IMR-90 (cell line): ENCODE measurements at regions not wholly inside any gene's neighbourhood (a gene's known extent, or its start where the extent isn't known, plus 50 kb on each side); places are given as distances from the start of the nearest gene placed in this dataset.
"Not testable (repeated sequence)": the region's sequence is repeated elsewhere in the genome, so short reads cannot be mapped to it uniquely, and the experiment has no call there.

Experiments used
- ATAC-seq: fragments of 200-7000 bp; cut with Tn5 transposase; 2 replicates; pipeline ENCODE4 v1.9.1; 2020; ENCODE audit warnings: low read depth, mild to moderate bottlenecking, moderate library complexity
- BruUV-seq: library from RNA; stranded (reverse); fragments of 400-500 nt; replicated peaks from 2 replicates; lab custom pipeline; 2021; lab: Mats Ljungman, UMichigan
- CTCF ChIA-PET: fragments of 300-600 bp; formaldehyde crosslinking; extraction: SDS; loops from one replicate; lab custom pipeline; 2021; ENCODE audit warnings: antibody characterized with exemption; lab: Yijun Ruan, JAX
- POLR2A ChIA-PET: fragments of 300-600 bp; sonication (Branson Sonifier 250); formaldehyde crosslinking; loops from one replicate; lab custom pipeline; 2022; ENCODE audit warnings: antibody characterized with exemption; ENCODE audit not compliant: unreplicated experiment; lab: Charles Lee
- DNase-seq: peaks from one replicate; pipeline ENCODE4 v3.0.0; 2013
- H2AFZ ChIP-seq: replicated peaks from 2 replicates; pipeline ENCODE3; 2013; ENCODE audit warnings: low read length, mild to moderate bottlenecking; ENCODE audit not compliant: poor library complexity
- H2AK5ac ChIP-seq: 2 replicates; pipeline ENCODE4 v1.6.1; 2013; ENCODE audit warnings: low read depth, low read length, inconsistent platforms
- H2AK9ac ChIP-seq: replicated peaks from 2 replicates; pipeline ENCODE3; 2013; ENCODE audit warnings: mild to moderate bottlenecking, low read depth, low read length, moderate library complexity; ENCODE audit not compliant: poor library complexity
- H2BK120ac ChIP-seq: 2 replicates; pipeline ENCODE4 v1.6.1; 2013; ENCODE audit warnings: low read depth, low read length, inconsistent platforms
- H2BK15ac ChIP-seq: 3 replicates; pipeline ENCODE4 v1.6.1; 2013; ENCODE audit warnings: low read depth, low read length, inconsistent platforms
- H2BK20ac ChIP-seq: 2 replicates; pipeline ENCODE4 v1.6.1; 2013; ENCODE audit warnings: low read depth, mild to moderate bottlenecking, inconsistent platforms, low read length, moderate library complexity
- H2BK5ac ChIP-seq: 2 replicates; pipeline ENCODE4 v1.6.1; 2013; ENCODE audit warnings: mild to moderate bottlenecking, low read depth, low read length, inconsistent platforms; ENCODE audit not compliant: poor library complexity, severe bottlenecking
- H3K14ac ChIP-seq: replicated peaks from 2 replicates; pipeline ENCODE4 v1.6.1; 2013; ENCODE audit warnings: low read depth, low read length, inconsistent platforms
- H3K18ac ChIP-seq: 2 replicates; pipeline ENCODE4 v1.6.1; 2013; ENCODE audit warnings: low read depth, low read length, control low read depth
- H3K23ac ChIP-seq: 2 replicates; pipeline ENCODE4 v1.6.1; 2013; ENCODE audit warnings: low read depth, low read length, inconsistent platforms
- H3K27ac ChIP-seq: 2 replicates; pipeline ENCODE4 v1.5.1; 2013; ENCODE audit warnings: mild to moderate bottlenecking, control low read depth, low read length; ENCODE audit not compliant: insufficient read depth
- H3K27me3 ChIP-seq: 2 replicates; pipeline ENCODE4 v1.6.1; 2013; ENCODE audit warnings: low read length; ENCODE audit not compliant: control insufficient read depth, insufficient read depth
- H3K36me3 ChIP-seq: 2 replicates; pipeline ENCODE4 v1.6.1; 2013; ENCODE audit warnings: low read length, mixed read lengths; ENCODE audit not compliant: control insufficient read depth, insufficient read depth
- H3K4ac ChIP-seq: 2 replicates; pipeline ENCODE4 v1.6.1; 2013; ENCODE audit warnings: low read depth, low read length, inconsistent platforms
- H3K4me1 ChIP-seq: 2 replicates; pipeline ENCODE4 v1.6.1; 2013; ENCODE audit warnings: low read length, mixed read lengths; ENCODE audit not compliant: control insufficient read depth, insufficient read depth
- H3K4me2 ChIP-seq: 2 replicates; pipeline ENCODE4 v1.6.1; 2013; ENCODE audit warnings: low read depth, mild to moderate bottlenecking, control low read depth, low read length, moderate library complexity
- H3K4me3 ChIP-seq: 2 replicates; pipeline ENCODE4 v1.5.1; 2013; ENCODE audit warnings: low read depth, mild to moderate bottlenecking, control low read depth, low read length, moderate library complexity; ENCODE audit not compliant: insufficient read depth
- H3K56ac ChIP-seq: 2 replicates; pipeline ENCODE4 v1.6.1; 2013; ENCODE audit warnings: low read length, inconsistent platforms; ENCODE audit not compliant: insufficient read depth; ENCODE audit errors: extremely low read depth
- H3K79me1 ChIP-seq, 2 experiments: 2 replicates each; pipeline ENCODE4 v1.6.1; 2013; ENCODE audit warnings: low read length in 2 of 2, inconsistent platforms in 1 of 2, low read depth in 1 of 2
- H3K9ac ChIP-seq: 2 replicates; pipeline ENCODE4 v1.6.1; 2013; ENCODE audit warnings: low read depth, low read length, control low read depth
- H3K9me1 ChIP-seq: 2 replicates; pipeline ENCODE4 v1.6.1; 2013; ENCODE audit warnings: low read length, inconsistent platforms; ENCODE audit not compliant: insufficient read depth
- H3K9me3 ChIP-seq: 2 replicates; pipeline ENCODE4 v1.6.1; 2013; ENCODE audit warnings: low read length; ENCODE audit not compliant: control insufficient read depth, insufficient read depth
- H4K20me1 ChIP-seq: 2 replicates; pipeline ENCODE4 v1.6.1; 2013; ENCODE audit warnings: low read length, inconsistent platforms; ENCODE audit not compliant: insufficient read depth
- H4K5ac ChIP-seq: 2 replicates; pipeline ENCODE4 v1.6.1; 2013; ENCODE audit warnings: mild to moderate bottlenecking, low read depth, low read length, control low read depth
- H4K8ac ChIP-seq, 2 experiments: 2 replicates each; pipeline ENCODE4 v1.6.1; 2013; ENCODE audit warnings: low read depth in 2 of 2, low read length in 2 of 2, control low read depth in 1 of 2, inconsistent platforms in 1 of 2
- H4K91ac ChIP-seq: 2 replicates; pipeline ENCODE4 v1.6.1; 2013; ENCODE audit warnings: low read depth, low read length, inconsistent platforms; ENCODE audit not compliant: insufficient read depth
- WGBS, 2 experiments: methylation state at CpG; one replicate each; pipeline versions ENCODE4 v1.1.5 to v1.1.7; 2013; ENCODE audit warnings: missing lambda C conversion rate in 2 of 2; ENCODE audit not compliant: insufficient read length in 1 of 2; ENCODE audit errors: extremely low coverage in 2 of 2; 5-methylcytosine and 5-hydroxymethylcytosine counted together
- dilution Hi-C: fragments of 300-500 bp; cut with HindIII; formaldehyde crosslinking; loops from one replicate; pipeline ENCODE4 v1.14.3; 2018; ENCODE audit warnings: low sequenced_read_pairs; ENCODE audit not compliant: unreplicated experiment
- in situ Hi-C: fragments of 300-500 bp; cut with MboI; formaldehyde crosslinking; loops from 3 replicates; pipeline ENCODE4 v1.14.3; 2019; ENCODE audit warnings: low sequenced_read_pairs, inconsistent platforms, mixed read lengths
- intact Hi-C: fragments of 100-400 bp; cut with micrococcal nuclease; formaldehyde crosslinking; loops from 2 replicates; pipeline ENCODE4 v1.10.0; 2022

DNA sequence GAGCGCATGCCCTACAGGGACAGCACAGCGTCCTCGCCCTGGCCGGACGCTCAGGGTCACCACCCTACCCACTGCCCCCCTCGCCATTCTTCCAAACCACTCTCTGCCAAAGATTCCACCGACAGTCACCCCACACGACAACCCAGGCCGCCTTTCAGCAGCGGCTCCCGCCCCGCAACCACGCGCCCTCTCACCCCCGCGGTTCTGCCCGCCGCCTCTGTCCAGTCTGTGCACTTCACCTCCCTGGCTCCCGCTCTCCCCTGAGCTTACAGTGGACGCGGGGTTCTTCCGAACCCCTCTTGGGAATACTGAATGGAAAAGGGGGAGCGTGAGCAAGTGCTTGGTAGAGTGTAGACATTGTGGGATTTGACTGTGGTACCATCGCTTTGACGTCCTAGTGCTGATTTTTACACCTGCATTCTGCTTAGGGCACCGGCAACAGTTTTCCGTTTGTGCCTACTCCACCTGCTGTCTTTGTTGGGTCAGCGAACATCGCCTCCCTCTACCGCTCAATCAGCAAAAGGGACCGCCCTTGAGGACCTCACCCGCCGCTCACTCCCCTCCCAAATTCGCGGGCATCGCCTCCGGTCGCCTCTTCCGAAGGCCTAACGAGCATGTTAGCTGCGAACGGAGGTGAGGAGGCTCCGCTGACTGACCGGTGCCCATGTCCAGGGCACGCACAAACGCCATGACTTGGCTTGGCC is 119.1 kb downstream of the PPIAL4A start:
- WGBS, 2 experiments = no CpG with 5 or more reads among the region's 46 CpGs
- H2BK15ac ChIP-seq, H3K18ac ChIP-seq, H2AK9ac ChIP-seq, H4K8ac ChIP-seq, H2BK5ac ChIP-seq, H2AFZ ChIP-seq, H3K4me2 ChIP-seq, in situ Hi-C loops, H2AK5ac ChIP-seq, H4K20me1 ChIP-seq, H3K14ac ChIP-seq, H3K4ac ChIP-seq, H4K91ac ChIP-seq, H2BK120ac ChIP-seq, BruUV-seq, H3K9ac ChIP-seq, H3K9me3 ChIP-seq, H2BK20ac ChIP-seq, CTCF ChIA-PET, intact Hi-C loops, H3K23ac ChIP-seq, H3K56ac ChIP-seq, H3K27ac ChIP-seq, H3K4me1 ChIP-seq, H3K4me3 ChIP-seq, dilution Hi-C loops, H3K36me3 ChIP-seq, ATAC-seq, H3K9me1 ChIP-seq, DNase-seq, H4K5ac ChIP-seq, H3K79me1 ChIP-seq, POLR2A ChIA-PET: not testable (repeated sequence)
- peaks cover 16% of the 10 kb centered on the region for H3K27me3 ChIP-seq

GRCh38 chr1:121009216-121010057 is 119.9 kb downstream of the PPIAL4A start:
- in situ Hi-C loops, H2BK20ac ChIP-seq, H3K4ac ChIP-seq, H4K91ac ChIP-seq, POLR2A ChIA-PET, H3K4me3 ChIP-seq, H3K14ac ChIP-seq, H3K27ac ChIP-seq, H3K56ac ChIP-seq, DNase-seq, H4K8ac ChIP-seq, H3K9me1 ChIP-seq, CTCF ChIA-PET, H2BK5ac ChIP-seq, H3K79me1 ChIP-seq, H3K4me2 ChIP-seq, H3K23ac ChIP-seq, H2AFZ ChIP-seq, H3K36me3 ChIP-seq, H3K18ac ChIP-seq, H2AK9ac ChIP-seq, H3K9me3 ChIP-seq, dilution Hi-C loops, H4K20me1 ChIP-seq, H3K9ac ChIP-seq, BruUV-seq, H2BK15ac ChIP-seq, intact Hi-C loops, H4K5ac ChIP-seq, H3K4me1 ChIP-seq, H2AK5ac ChIP-seq, H2BK120ac ChIP-seq: not testable (repeated sequence)
- peak; percentile 44; the same call in 1 of the 2 replicates for ATAC-seq
- no CpG with 5 or more reads among the region's 59 CpGs for WGBS, 2 experiments
- H3K27me3 ChIP-seq = peaks cover 16% of the 10 kb centered on the region
